Skeletal muscle satellite cell (primary cell): ENCODE measurements at regions not wholly inside any gene's neighbourhood (a gene's known extent, or its start where the extent isn't known, plus 50 kb on each side); places are given as distances from the start of the nearest gene placed in this dataset.

Source experiments
- H3K27me3 ChIP-seq: 2 replicates; pipeline ENCODE4 v1.7.0; 2013; ENCODE audit warnings: low read length; ENCODE audit not compliant: control insufficient read depth, insufficient read depth
- H3K36me3 ChIP-seq: 2 replicates; pipeline ENCODE4 v1.7.0; 2013; ENCODE audit warnings: mild to moderate bottlenecking, control low read depth, low read length; ENCODE audit not compliant: insufficient read depth
- H3K4me1 ChIP-seq: 2 replicates; pipeline ENCODE4 v1.7.0; 2013; ENCODE audit warnings: low read length; ENCODE audit not compliant: control insufficient read depth, insufficient read depth
- H3K4me2 ChIP-seq: 2 replicates; pipeline ENCODE4 v1.7.0; 2013; ENCODE audit warnings: mild to moderate bottlenecking, low read length
- H3K4me3 ChIP-seq: 2 replicates; pipeline ENCODE4 v1.7.0; 2013; ENCODE audit warnings: low read length
- H3K9ac ChIP-seq: 2 replicates; pipeline ENCODE4 v1.7.0; 2013; ENCODE audit warnings: mild to moderate bottlenecking, low read depth, low read length, moderate library complexity
- H3K9me3 ChIP-seq: replicated peaks from 2 replicates; pipeline ENCODE4 v1.7.0; 2013; ENCODE audit warnings: mild to moderate bottlenecking, control low read depth, low read length

DNA sequence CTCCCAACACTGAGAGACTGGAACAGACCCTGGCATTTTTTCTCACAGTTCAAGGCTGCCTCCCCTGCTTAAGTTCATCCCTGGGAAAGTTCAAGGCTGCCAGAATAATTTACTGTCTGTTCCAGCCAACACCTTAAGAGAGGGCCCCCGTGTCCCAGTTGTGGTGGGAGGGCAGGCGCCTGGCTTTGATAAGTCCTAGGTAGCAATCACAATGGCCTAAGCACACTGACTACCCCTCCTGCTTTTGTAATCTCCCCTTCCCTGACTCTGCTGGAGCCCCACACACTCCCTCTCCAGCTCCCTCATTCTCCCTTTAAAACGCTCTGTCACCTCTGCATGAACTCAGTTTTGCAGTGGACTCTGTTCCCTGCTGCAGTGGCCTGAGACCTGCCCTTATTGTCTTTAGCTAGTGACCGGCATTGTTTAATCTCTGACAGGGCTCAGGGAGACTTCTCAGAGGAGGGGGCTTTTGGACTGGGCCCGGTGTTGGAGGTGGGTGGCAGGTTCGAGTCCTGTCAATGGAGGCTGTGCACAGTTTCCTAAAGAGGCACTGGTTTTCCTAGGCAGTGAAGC lies 507.2 kb downstream of the TBC1D22A start:
- Histone ChIP-seq H3K4me2 (no peak overlapping the region), H3K9me3 (no peaks in the 10 kb centered on the region), H3K27me3 (peaks cover 1% of the 10 kb centered on the region), H3K36me3 (no peaks in the 10 kb centered on the region), H3K9ac (no peak overlapping the region), H3K4me3 (no peak overlapping the region), H3K4me1 (no peaks in the 10 kb centered on the region)

DNA sequence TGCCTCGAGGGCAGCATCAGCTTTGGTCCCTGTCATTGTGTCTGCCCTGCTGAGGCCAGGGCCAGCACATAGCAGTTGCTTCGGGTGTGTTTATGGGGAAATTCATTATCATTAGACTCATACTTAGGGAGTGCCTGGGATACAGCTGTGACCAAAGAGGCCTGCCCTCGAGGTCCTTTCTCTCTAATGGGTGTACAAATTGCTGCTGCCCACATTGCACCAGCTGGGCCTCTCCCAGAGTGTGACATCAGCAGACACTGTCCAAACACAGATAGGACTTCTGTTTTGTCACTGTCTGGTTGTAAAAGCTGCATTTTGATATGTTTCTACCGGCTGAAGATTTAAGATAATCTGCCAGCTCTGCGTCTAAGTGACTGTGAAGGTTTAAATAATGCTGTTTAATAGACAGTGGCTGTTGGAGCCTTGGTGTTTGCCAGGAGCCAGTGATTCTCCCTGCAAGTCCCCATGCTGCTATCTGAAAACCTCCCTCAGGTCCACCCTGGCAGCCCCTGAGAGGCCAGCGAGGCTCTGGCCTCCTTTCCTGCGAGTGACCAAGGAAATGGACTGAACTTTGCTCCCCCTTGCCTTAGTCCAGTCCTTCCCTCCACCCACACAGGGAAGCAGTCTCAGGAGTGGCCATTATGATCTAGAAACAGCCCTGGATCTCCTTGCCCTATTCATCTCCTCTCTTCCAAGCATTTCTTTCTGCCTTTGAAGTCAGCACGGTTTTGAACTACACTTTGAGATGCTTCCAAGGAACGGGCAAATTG lies 505.2 kb downstream of the TBC1D22A start:
- H3K4me3 ChIP-seq: no peak overlapping the region
- no peaks in the 10 kb centered on the region for H3K9me3 ChIP-seq
- H3K27me3 ChIP-seq: no peaks in the 10 kb centered on the region
- no peaks in the 10 kb centered on the region for H3K4me1 ChIP-seq
- H3K9ac ChIP-seq: no peak overlapping the region
- no peak overlapping the region for H3K4me2 ChIP-seq
- no peaks in the 10 kb centered on the region for H3K36me3 ChIP-seq

DNA sequence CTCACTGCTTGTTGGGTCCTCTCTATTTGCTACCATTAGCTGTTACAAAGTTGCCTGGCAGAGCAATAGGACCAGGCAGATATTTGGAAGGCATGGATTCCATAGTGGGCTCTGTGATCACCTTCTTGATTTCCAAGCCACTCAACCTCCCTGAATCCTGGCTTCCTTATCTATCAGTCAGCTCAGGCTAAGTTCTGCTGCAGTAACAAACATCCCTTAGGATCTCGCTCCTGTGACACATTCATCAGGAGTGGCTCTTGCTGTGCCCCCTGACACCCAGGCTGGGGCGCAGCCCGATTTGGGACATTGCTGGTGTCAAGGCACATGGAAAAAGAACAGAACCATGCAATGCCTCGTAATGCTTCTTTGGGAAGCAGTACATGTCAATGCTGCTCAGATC lies 503.9 kb downstream of the TBC1D22A start:
- Histone ChIP-seq H3K4me2 (no peak overlapping the region), H3K9ac (no peak overlapping the region), H3K9me3 (no peaks in the 10 kb centered on the region), H3K36me3 (no peaks in the 10 kb centered on the region), H3K4me1 (no peaks in the 10 kb centered on the region), H3K27me3 (no peaks in the 10 kb centered on the region), H3K4me3 (no peak overlapping the region)

DNA sequence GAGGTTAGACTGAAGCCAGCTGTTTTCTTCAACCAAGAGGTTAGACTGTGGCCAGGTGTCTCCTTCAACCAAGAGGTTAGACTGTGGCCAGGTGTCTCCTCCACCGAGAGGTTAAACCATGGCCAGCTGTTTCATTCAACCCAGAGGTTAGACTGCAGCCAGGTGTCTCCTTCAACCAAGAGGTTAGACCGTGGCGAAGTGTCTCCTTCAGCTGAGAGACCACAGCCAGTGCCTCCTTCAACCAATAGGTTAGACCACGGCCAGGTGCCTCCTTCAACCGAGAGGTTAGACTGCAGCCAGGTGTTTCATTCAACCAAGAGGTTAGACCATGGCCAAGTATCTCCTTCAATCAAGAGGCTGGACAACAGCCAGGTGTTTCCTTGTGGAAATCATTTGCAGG lies 498.1 kb downstream of the TBC1D22A start:
- no peaks in the 10 kb centered on the region for H3K36me3 ChIP-seq
- no peak overlapping the region for H3K4me3 ChIP-seq
- no peaks in the 10 kb centered on the region for H3K9me3 ChIP-seq
- H3K9ac ChIP-seq: no peak overlapping the region
- no peaks in the 10 kb centered on the region for H3K27me3 ChIP-seq
- H3K4me2 ChIP-seq: no peak overlapping the region
- H3K4me1 ChIP-seq: no peaks in the 10 kb centered on the region

DNA sequence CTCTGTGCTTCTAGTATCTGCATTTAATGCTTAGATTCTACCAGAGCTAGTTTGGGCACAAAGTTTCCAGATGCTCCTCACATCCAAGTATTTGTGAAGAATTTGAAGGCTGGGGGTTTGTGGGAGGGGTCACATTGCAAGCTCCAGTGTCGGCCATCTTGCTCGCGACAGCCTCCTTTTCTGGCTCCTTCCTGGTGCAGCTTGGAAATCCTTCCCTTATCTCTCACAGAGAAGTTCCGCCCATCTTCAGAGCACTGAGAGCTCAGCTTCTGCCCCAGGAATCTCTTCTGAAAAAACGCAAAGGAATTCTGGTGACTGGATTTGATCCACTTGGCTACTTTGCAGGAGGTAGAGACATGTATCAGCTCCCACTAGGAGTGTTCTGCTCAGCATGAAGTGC lies 497.5 kb downstream of the TBC1D22A start:
- Histone ChIP-seq H3K36me3 (no peaks in the 10 kb centered on the region), H3K9me3 (no peaks in the 10 kb centered on the region), H3K4me1 (no peaks in the 10 kb centered on the region), H3K4me3 (no peak overlapping the region), H3K9ac (no peak overlapping the region), H3K27me3 (no peaks in the 10 kb centered on the region), H3K4me2 (no peak overlapping the region)

DNA sequence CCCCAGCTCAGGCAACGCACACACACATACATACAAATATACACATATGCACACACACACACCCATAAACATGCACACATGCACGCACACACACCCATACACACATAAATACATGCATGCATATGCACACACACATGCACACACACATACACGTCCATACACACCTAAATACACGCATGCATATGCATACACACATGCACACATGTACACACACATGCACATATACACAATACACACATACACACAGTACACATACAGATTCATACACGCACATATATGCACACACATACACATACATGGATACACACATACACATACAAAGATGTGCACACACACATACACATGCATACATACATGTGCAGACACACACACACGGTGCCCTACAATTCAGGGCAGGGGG lies 496.6 kb downstream of the TBC1D22A start:
- no peak overlapping the region for H3K4me3 ChIP-seq
- H3K4me1 ChIP-seq: no peaks in the 10 kb centered on the region
- no peaks in the 10 kb centered on the region for H3K9me3 ChIP-seq
- H3K4me2 ChIP-seq: no peak overlapping the region
- no peaks in the 10 kb centered on the region for H3K27me3 ChIP-seq
- no peak overlapping the region for H3K9ac ChIP-seq
- no peaks in the 10 kb centered on the region for H3K36me3 ChIP-seq

DNA sequence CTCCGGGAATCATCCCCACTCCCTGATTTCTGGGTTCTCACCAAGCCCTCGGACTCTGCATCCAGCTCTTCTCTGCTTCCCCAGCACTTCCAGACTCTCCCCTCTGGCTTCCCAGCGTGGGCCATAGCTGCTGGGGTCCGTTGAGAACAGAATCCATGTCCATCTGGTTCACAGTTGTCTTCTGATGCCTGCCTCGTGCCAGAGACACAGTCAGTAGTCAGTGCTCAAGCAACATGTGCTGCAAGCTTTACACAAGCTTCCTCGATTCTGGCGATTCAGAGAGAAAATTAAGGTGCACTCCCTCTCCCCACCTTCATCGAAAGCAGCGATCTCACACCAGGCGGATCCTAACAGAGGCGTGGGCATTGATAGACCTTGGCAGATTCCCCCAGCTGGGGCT lies 495.5 kb downstream of the TBC1D22A start:
- Histone ChIP-seq H3K4me3 (no peak overlapping the region), H3K36me3 (no peaks in the 10 kb centered on the region)

DNA sequence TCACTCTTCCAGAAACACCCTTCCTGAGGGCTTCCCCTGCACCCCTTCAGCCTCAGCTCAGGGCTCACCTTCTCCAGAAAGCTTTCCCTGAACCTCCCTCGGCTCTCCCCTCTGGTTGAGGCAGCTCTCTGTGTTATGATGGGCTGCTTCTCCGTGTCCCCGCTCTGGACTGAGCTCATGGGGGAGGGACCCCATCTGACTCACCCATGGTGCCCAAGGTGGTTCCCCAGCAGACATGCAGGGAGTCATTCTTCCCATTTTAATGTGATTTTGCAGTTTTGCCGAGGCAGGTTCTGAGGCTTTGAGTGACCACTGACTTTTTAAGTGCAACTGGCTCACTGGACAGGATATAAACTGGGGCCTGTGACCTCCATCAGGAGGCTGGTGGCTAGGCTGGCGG lies 495.1 kb downstream of the TBC1D22A start:
- Histone ChIP-seq H3K36me3 (no peaks in the 10 kb centered on the region), H3K4me2 (no peak overlapping the region), H3K9ac (no peak overlapping the region), H3K4me1 (no peaks in the 10 kb centered on the region), H3K4me3 (no peak overlapping the region), H3K9me3 (no peaks in the 10 kb centered on the region), H3K27me3 (no peaks in the 10 kb centered on the region)

More for the DNA sequence above, 495.5 kb downstream of the TBC1D22A start:
- no peaks in the 10 kb centered on the region for H3K27me3 ChIP-seq
- H3K9ac ChIP-seq: no peak overlapping the region
- no peak overlapping the region for H3K4me2 ChIP-seq
- no peaks in the 10 kb centered on the region for H3K9me3 ChIP-seq
- no peaks in the 10 kb centered on the region for H3K4me1 ChIP-seq

DNA sequence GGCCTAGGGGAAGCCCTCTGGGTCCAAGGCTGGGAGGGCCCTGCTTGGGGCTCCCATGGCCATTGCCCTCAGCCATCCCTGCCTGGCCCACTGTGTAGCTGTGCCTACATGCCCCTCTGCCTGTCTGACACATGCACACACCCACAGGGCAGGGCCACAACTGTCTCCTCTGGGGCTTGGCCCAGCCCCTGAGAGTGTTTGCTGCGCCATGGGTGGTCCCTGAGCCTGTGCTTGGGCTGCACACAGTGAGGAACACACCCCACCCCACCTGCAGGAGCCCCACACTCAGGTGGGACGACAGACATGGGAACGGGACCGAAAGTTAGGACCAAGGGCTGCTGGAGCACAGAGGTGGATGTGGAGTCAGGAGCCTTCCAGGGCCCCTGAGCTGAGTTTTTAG lies 489.5 kb downstream of the TBC1D22A start:
- no peak overlapping the region for H3K9ac ChIP-seq
- peaks cover 24% of the 10 kb centered on the region for H3K27me3 ChIP-seq
- H3K36me3 ChIP-seq: no peaks in the 10 kb centered on the region
- no peaks in the 10 kb centered on the region for H3K4me1 ChIP-seq
- no peak overlapping the region for H3K4me2 ChIP-seq
- no peaks in the 10 kb centered on the region for H3K9me3 ChIP-seq
- H3K4me3 ChIP-seq: no peak overlapping the region

DNA sequence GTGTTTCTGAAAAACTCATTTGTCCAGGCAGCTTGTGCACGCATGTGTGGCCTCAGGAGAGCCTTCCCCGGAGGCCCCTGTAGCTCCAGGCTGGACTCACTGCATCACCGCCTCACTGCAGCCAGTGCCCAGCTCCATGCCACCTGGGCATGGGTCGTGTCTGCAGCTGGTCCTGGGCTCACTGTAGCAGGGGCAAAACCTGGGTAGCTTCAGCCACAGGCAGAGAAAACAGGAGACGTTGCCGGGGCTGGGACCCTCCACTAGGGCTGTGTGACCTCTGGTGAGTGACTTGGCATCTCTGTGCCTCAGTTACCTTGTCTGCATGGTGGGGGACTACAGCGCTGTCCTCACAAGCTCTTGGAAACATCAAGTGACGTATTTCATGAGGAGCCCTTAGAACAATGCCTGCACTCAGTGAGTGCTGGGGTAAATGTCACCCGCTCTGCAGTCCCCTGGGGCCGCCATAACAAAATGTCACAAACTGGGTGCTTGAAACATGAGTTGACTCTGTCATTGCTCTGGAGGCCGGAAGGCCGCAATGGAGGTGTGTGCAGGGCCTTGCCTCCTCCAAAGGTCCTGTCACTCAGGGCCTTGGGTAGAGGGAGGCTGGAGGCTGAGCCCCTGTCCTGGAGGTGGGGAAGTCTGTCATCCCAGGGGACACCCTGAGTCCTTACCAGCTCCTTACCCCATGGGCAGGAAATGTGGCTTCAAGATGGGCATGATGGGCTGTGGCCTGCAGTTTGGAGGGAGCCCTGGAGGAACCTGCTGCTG lies 488.7 kb downstream of the TBC1D22A start:
- no peak overlapping the region for H3K9ac ChIP-seq
- H3K4me2 ChIP-seq: no peak overlapping the region
- no peaks in the 10 kb centered on the region for H3K36me3 ChIP-seq
- H3K4me3 ChIP-seq: no peak overlapping the region
- H3K9me3 ChIP-seq: no peaks in the 10 kb centered on the region
- H3K27me3 ChIP-seq: peaks cover 27% of the 10 kb centered on the region
- no peaks in the 10 kb centered on the region for H3K4me1 ChIP-seq

DNA sequence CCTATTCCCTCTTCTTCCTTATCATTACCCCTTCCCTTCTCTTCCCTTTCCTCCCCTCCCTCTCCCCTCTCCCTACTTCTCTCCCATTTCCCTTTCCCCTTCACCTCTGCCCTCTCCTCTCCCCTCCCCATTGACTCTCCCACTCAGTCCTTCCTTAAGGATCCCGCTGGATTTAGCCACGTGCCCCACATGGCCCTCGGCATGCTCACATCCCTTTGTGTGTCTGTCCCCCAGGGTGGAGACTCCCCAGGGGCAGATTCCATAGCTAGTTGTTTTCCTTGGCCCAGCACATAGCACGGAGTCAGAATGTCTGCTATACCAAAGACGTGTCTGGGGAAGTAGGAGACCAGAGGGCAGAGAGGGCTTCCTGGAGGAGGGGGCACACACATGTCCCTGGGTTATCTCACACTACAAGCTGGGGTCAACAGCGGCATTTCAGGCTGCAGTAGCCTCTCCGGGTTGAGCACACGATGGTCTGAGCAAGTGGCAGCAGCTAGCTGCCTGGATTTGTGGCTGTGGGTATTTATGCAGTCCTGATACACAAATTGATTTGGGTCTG lies 487.0 kb downstream of the TBC1D22A start:
- Histone ChIP-seq H3K9me3 (no peaks in the 10 kb centered on the region), H3K4me3 (no peak overlapping the region), H3K36me3 (no peaks in the 10 kb centered on the region), H3K9ac (no peak overlapping the region), H3K4me1 (no peaks in the 10 kb centered on the region), H3K4me2 (no peak overlapping the region), H3K27me3 (peaks cover 27% of the 10 kb centered on the region)
